Spleen (tissue), 11 donors: ENCODE measurements at regions not wholly inside any gene's neighbourhood (a gene's known extent, or its start where the extent isn't known, plus 50 kb on each side); places are given as distances from the start of the nearest gene placed in this dataset.

Experiments
- DNase-seq: peaks from one replicate; pipeline ENCODE4 v3.0.0-alpha.2; 2020
- H3K27ac ChIP-seq, 8 donors: fragments of 200-600 bp; sonication (generic) in 7 of 8; 1 replicate in 4 of 8; 2 replicates in 4 of 8; pipeline versions ENCODE4 v1.5.0 to v1.8.0; 2016 to 2021; ENCODE audit warnings: inconsistent platforms in 4 of 8, mild to moderate bottlenecking in 4 of 8, moderate library complexity in 1 of 8
- H3K27me3 ChIP-seq, 7 donors: fragments of 200-600 bp; sonication (generic) in 6 of 7; replicated peaks in 1 of 7; 1 replicate in 4 of 7; 2 replicates in 3 of 7; pipeline versions ENCODE4 v1.5.0 to v1.8.0; 2016 to 2021; ENCODE audit warnings: inconsistent platforms in 3 of 7, mild to moderate bottlenecking in 1 of 7
- H3K36me3 ChIP-seq, 6 donors: fragments of 200-600 bp; sonication (generic) in 5 of 6; 1 replicate in 4 of 6; 2 replicates in 2 of 6; pipeline versions ENCODE4 v1.5.0 to v1.8.0; 2016 to 2021; ENCODE audit warnings: inconsistent platforms in 2 of 6
- H3K4me1 ChIP-seq, 6 donors: fragments of 200-600 bp; sonication (generic) in 5 of 6; 1 replicate in 3 of 6; 2 replicates in 3 of 6; pipeline versions ENCODE4 v1.5.0 to v1.8.0; 2016 to 2021; ENCODE audit warnings: inconsistent platforms in 3 of 6
- H3K4me3 ChIP-seq, 8 donors: fragments of 200-600 bp; sonication (generic) in 7 of 8; 1 replicate in 4 of 8; 2 replicates in 4 of 8; pipeline versions ENCODE4 v1.5.0 to v1.8.0; 2016 to 2021; ENCODE audit warnings: inconsistent platforms in 4 of 8, mild to moderate bottlenecking in 4 of 8, moderate library complexity in 2 of 8
- H3K9me3 ChIP-seq, 8 donors: fragments of 200-600 bp; sonication (generic) in 7 of 8; 1 replicate in 4 of 8; 2 replicates in 4 of 8; pipeline versions ENCODE4 v1.5.0 to v1.8.0; 2016 to 2021; ENCODE audit warnings: inconsistent platforms in 4 of 8
- CTCF ChIP-seq, 11 experiments: fragments of 200-600 bp in 7 of 11; fragments of 450-650 bp in 4 of 11; sonication (generic) in 4 of 11; IDR thresholded peaks in 8 of 11; conservative IDR thresholded peaks in 3 of 11; 1 replicate in 7 of 11; 2 replicates in 4 of 11; pipeline versions ENCODE4 v1.4.0 to v1.8.0; 2016 to 2021; ENCODE audit warnings: antibody characterized with exemption in 11 of 11, inconsistent platforms in 4 of 11, mild to moderate bottlenecking in 1 of 11
- POLR2A ChIP-seq, 3 donors: fragments of 450-650 bp; IDR thresholded peaks; one replicate each; pipeline ENCODE4 v1.5.1; 2017; ENCODE audit warnings: antibody characterized with exemption in 3 of 3, mild to moderate bottlenecking in 1 of 3
- POLR2AphosphoS5 ChIP-seq, 3 donors: sonication (generic); formaldehyde crosslinking; IDR thresholded peaks; one replicate each; pipeline ENCODE4 v1.5.1; 2017; ENCODE audit warnings: antibody characterized with exemption in 3 of 3
- WGBS, 5 donors: extraction: QIAGEN DNeasy Blood & Tissue Kit in 3 of 5; methylation state at CpG; one replicate each; pipeline versions ENCODE4 v1.1.5 to v1.1.7; 2013 to 2018; 5-methylcytosine and 5-hydroxymethylcytosine counted together
- intact Hi-C: fragments of 100-400 bp; cut with DNase I; formaldehyde crosslinking; loops from one replicate; pipeline ENCODE4 v1.15.0; 2023; ENCODE audit warnings: low total_unique reads
- donor health status: healthy with polysubstance abuse.
- donor health status: DM: no; HTN: no; CAD: no; lungs with moderate emphysema.
- donor health status: DM: no; HTN: no; CAD: no.
- donor health status: Bipolar disorder and iron deficiency.
- donor health status: healthy.
- donor health status: DM: no; HTN: no; CAD: no.
- donor health status: DM: yes; HTN: yes; CAD: no.

- H3K36me3 ChIP-seq: no peaks in the 10 kb centered on the region
- WGBS, 5 donors: 90 to 99% (median 95%) methylated on average over 4 of the region's 4 CpGs
- DNase-seq: no peak
- no peak for TF ChIP-seq POLR2A (IDR thresholded peaks at IDR 0.05)
- TF ChIP-seq POLR2AphosphoS5 (IDR thresholded peaks at IDR 0.05): no peak
- TF ChIP-seq CTCF (IDR thresholded peaks at IDR 0.05 in 8 of 11, conservative IDR thresholded peaks at IDR 0.05 in 3 of 11): no peak
- peaks cover 0 to 15% (median 0%) of the 10 kb centered on the region in 7 donors for H3K27me3 ChIP-seq
- intact Hi-C loops: loop anchor here (10.0 kb wide), 1 partner anchor 152 kb away; no protein-coding TSS in a partner anchor
- no peak overlapping the region for H3K27ac ChIP-seq
- H3K4me3 ChIP-seq: no peak overlapping the region
- peaks cover 26 to 37% (median 35%) of the 10 kb centered on the region in 6 donors for H3K4me1 ChIP-seq
- H3K9me3 ChIP-seq: no peaks in the 10 kb centered on the region
Observed at GRCh38 chr2:234286956-234287355, 209.9 kb downstream of the ARL4C start.

GRCh38 chr2:234286118-234286598, 210.7 kb downstream of the ARL4C start:
- peaks cover 0 to 15% (median 0%) of the 10 kb centered on the region in 7 donors for H3K27me3 ChIP-seq
- no peaks in the 10 kb centered on the region for H3K36me3 ChIP-seq
- H3K4me3 ChIP-seq: no peak overlapping the region
- H3K9me3 ChIP-seq: no peaks in the 10 kb centered on the region
- no peak overlapping the region for H3K27ac ChIP-seq
- intact Hi-C loops: loop anchor here (10.0 kb wide), 1 partner anchor 151 kb away; no protein-coding TSS in a partner anchor
- no peak for DNase-seq
- 75 to 86% (median 80%) methylated on average over 8 of the region's 8 CpGs for WGBS, 5 donors
- TF ChIP-seq POLR2A (IDR thresholded peaks at IDR 0.05) (no peak), CTCF (IDR thresholded peaks at IDR 0.05 in 8 of 11, conservative IDR thresholded peaks at IDR 0.05 in 3 of 11) (no peak), POLR2AphosphoS5 (IDR thresholded peaks at IDR 0.05) (no peak)
- peaks cover 18 to 29% (median 27%) of the 10 kb centered on the region in 6 donors for H3K4me1 ChIP-seq

GRCh38 chr2:234285541-234285940, 211.3 kb downstream of the ARL4C start:
- Histone ChIP-seq H3K36me3 (no peaks in the 10 kb centered on the region), H3K27ac (no peak overlapping the region), H3K27me3 (peaks cover 0 to 15% (median 0%) of the 10 kb centered on the region in 7 donors), H3K4me3 (no peak overlapping the region), H3K9me3 (no peaks in the 10 kb centered on the region), H3K4me1 (peaks cover 12 to 22% (median 21%) of the 10 kb centered on the region in 6 donors)
- DNase-seq: no peak
- 90 to 100% (median 91%) methylated on average over 1 of the region's 1 CpG for WGBS, 5 donors
- TF ChIP-seq CTCF (IDR thresholded peaks at IDR 0.05 in 8 of 11, conservative IDR thresholded peaks at IDR 0.05 in 3 of 11) (no peak), POLR2A (IDR thresholded peaks at IDR 0.05) (no peak), POLR2AphosphoS5 (IDR thresholded peaks at IDR 0.05) (no peak)
- intact Hi-C loops: loop anchor here (10.0 kb wide), 1 partner anchor 151 kb away; no protein-coding TSS in a partner anchor

- H3K36me3 ChIP-seq: no peaks in the 10 kb centered on the region
- H3K27ac ChIP-seq: peak overlapping the region in 3 of 8 donors; percentile 53 to 74 (median 70)
- 63 to 100% (median 78%) methylated on average over 3 of the region's 3 CpGs for WGBS, 5 donors
- no peak for DNase-seq
- TF ChIP-seq POLR2A (IDR thresholded peaks at IDR 0.05) (no peak), POLR2AphosphoS5 (IDR thresholded peaks at IDR 0.05) (no peak), CTCF (IDR thresholded peaks at IDR 0.05 in 8 of 11, conservative IDR thresholded peaks at IDR 0.05 in 3 of 11) (no peak)
- peaks cover 0 to 4% (median 0%) of the 10 kb centered on the region in 8 donors for H3K9me3 ChIP-seq
- peaks cover 0 to 10% (median 0%) of the 10 kb centered on the region in 7 donors for H3K27me3 ChIP-seq
- H3K4me3 ChIP-seq: no peak overlapping the region
- intact Hi-C loops: loop anchor here (10.0 kb wide), 1 partner anchor 145 kb away; no protein-coding TSS in a partner anchor
- H3K4me1 ChIP-seq: peaks cover 0 to 11% (median 1%) of the 10 kb centered on the region in 6 donors
Observed at GRCh38 chr2:234279637-234280036, 217.2 kb downstream of the ARL4C start.
